NCI-H187 treated with DMSO at 0.1 percent for 48 hours (cell line): ENCODE measurements at regions not wholly inside any gene's neighbourhood (a gene's known extent, or its start where the extent isn't known, plus 50 kb on each side); places are given as distances from the start of the nearest gene placed in this dataset.
A peak's percentile ranks its signal among the peaks of the same experiment; 100 is the strongest.

Source experiments
- DNase-seq: peaks from one replicate; lab custom pipeline; 2025; lab: John Stamatoyannopoulos, UW

- DNase-seq = no peak
Measured at GRCh38 chr6:156190270-156190669, 586.9 kb upstream of the ARID1B start.

- no peak for DNase-seq
Measured at GRCh38 chr6:156189714-156190113, 587.5 kb upstream of the ARID1B start.

- no peak for DNase-seq
Measured at GRCh38 chr6:156189195-156189594, 588.0 kb upstream of the ARID1B start.

- peak; percentile 12 for DNase-seq
Measured at GRCh38 chr6:156185113-156185512, 592.1 kb upstream of the ARID1B start.

GRCh38 chr6:156183678-156184077, 593.5 kb upstream of the ARID1B start:
- no peak for DNase-seq

GRCh38 chr6:156182356-156182755, 594.8 kb upstream of the ARID1B start:
- DNase-seq = no peak

- DNase-seq = no peak
Measured at GRCh38 chr6:156181506-156181905, 595.7 kb upstream of the ARID1B start.

GRCh38 chr6:156175971-156176421, 601.2 kb upstream of the ARID1B start:
- peak; percentile 7 for DNase-seq

- no peak for DNase-seq
Measured at GRCh38 chr6:156175433-156175832, 601.7 kb upstream of the ARID1B start.

GRCh38 chr6:156174031-156174890, 602.9 kb upstream of the ARID1B start:
- DNase-seq = no peak

GRCh38 chr6:156169371-156169770, 607.8 kb upstream of the ARID1B start:
- no peak for DNase-seq

- no peak for DNase-seq
Measured at GRCh38 chr6:156167625-156168071, 609.5 kb upstream of the ARID1B start.

- DNase-seq = no peak
Measured at GRCh38 chr6:156167016-156167624, 610.1 kb upstream of the ARID1B start.

- DNase-seq = no peak
Measured at GRCh38 chr6:156166093-156166492, 611.1 kb upstream of the ARID1B start.

- DNase-seq = no peak
Measured at GRCh38 chr6:156164701-156165452, 612.3 kb upstream of the ARID1B start.

GRCh38 chr6:156163311-156163710, 613.9 kb upstream of the ARID1B start:
- no peak for DNase-seq

- no peak for DNase-seq
Measured at GRCh38 chr6:156161471-156161870, 615.7 kb upstream of the ARID1B start.

GRCh38 chr6:156160795-156161165, 616.4 kb upstream of the ARID1B start:
- DNase-seq = no peak

GRCh38 chr6:156160007-156160794, 617.0 kb upstream of the ARID1B start:
- DNase-seq = no peak

GRCh38 chr6:156154896-156155295, 622.3 kb upstream of the ARID1B start:
- DNase-seq = no peak

- DNase-seq = no peak
Measured at GRCh38 chr6:156150391-156150790, 626.8 kb upstream of the ARID1B start.

GRCh38 chr6:156146891-156147290, 630.3 kb upstream of the ARID1B start:
- no peak for DNase-seq
